Trophoblast cell (in vitro differentiated cells and primary cell): ENCODE measurements at regions not wholly inside any gene's neighbourhood (a gene's known extent, or its start where the extent isn't known, plus 50 kb on each side); places are given as distances from the start of the nearest gene placed in this dataset.

Source experiments
- DNase-seq, 2 donors: peaks; one replicate each; pipeline ENCODE4 v3.0.0-alpha.2; 2016
- H2AFZ ChIP-seq: 2 replicates; pipeline ENCODE4 v1.6.1; 2013; ENCODE audit warnings: low read length, moderate library complexity, mild to moderate bottlenecking; ENCODE audit not compliant: insufficient read depth, poor library complexity
- H2AK5ac ChIP-seq: 2 replicates; pipeline ENCODE4 v1.6.1; 2013; ENCODE audit warnings: mild to moderate bottlenecking, low read length
- H2BK120ac ChIP-seq: 2 replicates; pipeline ENCODE4 v1.6.1; 2013; ENCODE audit warnings: low read length, mild to moderate bottlenecking, moderate library complexity; ENCODE audit not compliant: insufficient read depth, poor library complexity
- H2BK12ac ChIP-seq: 2 replicates; pipeline ENCODE4 v1.6.1; 2013; ENCODE audit warnings: mild to moderate bottlenecking, low read length, moderate library complexity
- H2BK5ac ChIP-seq: 2 replicates; pipeline ENCODE4 v1.6.1; 2013; ENCODE audit warnings: low read length, low read depth, moderate library complexity, mild to moderate bottlenecking; ENCODE audit not compliant: poor library complexity
- H3K14ac ChIP-seq: 2 replicates; pipeline ENCODE4 v1.6.1; 2013; ENCODE audit warnings: mild to moderate bottlenecking, low read length
- H3K18ac ChIP-seq: 2 replicates; pipeline ENCODE4 v1.6.1; 2013; ENCODE audit warnings: mild to moderate bottlenecking, low read length
- H3K23ac ChIP-seq: 2 replicates; pipeline ENCODE4 v1.6.1; 2013; ENCODE audit warnings: low read length
- H3K27ac ChIP-seq: 2 replicates; pipeline ENCODE4 v1.5.1; 2013; ENCODE audit warnings: low read depth, mild to moderate bottlenecking, inconsistent platforms, low read length, moderate library complexity
- H3K27me3 ChIP-seq: 2 replicates; pipeline ENCODE4 v1.6.1; 2013; ENCODE audit warnings: inconsistent platforms, mild to moderate bottlenecking, low read length, moderate library complexity; ENCODE audit not compliant: insufficient read depth
- H3K36me3 ChIP-seq, 2 experiments: 1 replicate in 1 of 2; 2 replicates in 1 of 2; pipeline ENCODE4 v1.6.1; 2013; ENCODE audit warnings: low read length in 2 of 2, mild to moderate bottlenecking in 2 of 2, moderate library complexity in 1 of 2; ENCODE audit not compliant: insufficient read depth in 2 of 2, control insufficient read depth in 1 of 2
- H3K4ac ChIP-seq: 2 replicates; pipeline ENCODE4 v1.6.1; 2013; ENCODE audit warnings: low read depth, mild to moderate bottlenecking, low read length, moderate library complexity
- H3K4me1 ChIP-seq, 2 experiments: 1 replicate in 1 of 2; 2 replicates in 1 of 2; pipeline ENCODE4 v1.6.1; 2013; ENCODE audit warnings: low read length in 2 of 2, mild to moderate bottlenecking in 2 of 2, moderate library complexity in 1 of 2; ENCODE audit not compliant: insufficient read depth in 2 of 2, control insufficient read depth in 1 of 2
- H3K4me2 ChIP-seq: 2 replicates; pipeline ENCODE4 v1.6.1; 2013; ENCODE audit warnings: inconsistent platforms, mild to moderate bottlenecking, low read length, moderate library complexity
- H3K4me3 ChIP-seq: 2 replicates; pipeline ENCODE4 v1.5.1; 2013; ENCODE audit warnings: mild to moderate bottlenecking, low read depth, low read length, inconsistent platforms
- H3K79me1 ChIP-seq: one replicate; pipeline ENCODE4 v1.6.1; 2013; ENCODE audit warnings: low read length
- H3K79me2 ChIP-seq: 2 replicates; pipeline ENCODE4 v1.6.1; 2013; ENCODE audit warnings: low read length, mild to moderate bottlenecking; ENCODE audit not compliant: control insufficient read depth, insufficient read depth, poor library complexity
- H3K9ac ChIP-seq: 2 replicates; pipeline ENCODE4 v1.6.1; 2013; ENCODE audit warnings: mild to moderate bottlenecking, low read length
- H3K9me3 ChIP-seq: 2 replicates; pipeline ENCODE4 v1.6.1; 2013; ENCODE audit warnings: low read depth, mild to moderate bottlenecking, control low read depth, inconsistent platforms, low read length; ENCODE audit not compliant: insufficient read depth
- H4K12ac ChIP-seq: 2 replicates; pipeline ENCODE4 v1.6.1; 2013; ENCODE audit warnings: low read depth, mild to moderate bottlenecking, low read length, moderate library complexity
- H4K8ac ChIP-seq: 2 replicates; pipeline ENCODE4 v1.6.1; 2013; ENCODE audit warnings: low read depth, mild to moderate bottlenecking, low read length, moderate library complexity
- H4K91ac ChIP-seq: one replicate; pipeline ENCODE4 v1.6.1; 2013; ENCODE audit warnings: low read depth, mild to moderate bottlenecking, low read length, moderate library complexity
- WGBS: extraction: QIAGEN DNeasy Blood & Tissue Kit; methylation state at CpG from one replicate; pipeline ENCODE4 v1.1.7; 2013; ENCODE audit warnings: missing lambda C conversion rate; ENCODE audit not compliant: insufficient read length, insufficient coverage; ENCODE audit errors: extremely low coverage; 5-methylcytosine and 5-hydroxymethylcytosine counted together

DNA sequence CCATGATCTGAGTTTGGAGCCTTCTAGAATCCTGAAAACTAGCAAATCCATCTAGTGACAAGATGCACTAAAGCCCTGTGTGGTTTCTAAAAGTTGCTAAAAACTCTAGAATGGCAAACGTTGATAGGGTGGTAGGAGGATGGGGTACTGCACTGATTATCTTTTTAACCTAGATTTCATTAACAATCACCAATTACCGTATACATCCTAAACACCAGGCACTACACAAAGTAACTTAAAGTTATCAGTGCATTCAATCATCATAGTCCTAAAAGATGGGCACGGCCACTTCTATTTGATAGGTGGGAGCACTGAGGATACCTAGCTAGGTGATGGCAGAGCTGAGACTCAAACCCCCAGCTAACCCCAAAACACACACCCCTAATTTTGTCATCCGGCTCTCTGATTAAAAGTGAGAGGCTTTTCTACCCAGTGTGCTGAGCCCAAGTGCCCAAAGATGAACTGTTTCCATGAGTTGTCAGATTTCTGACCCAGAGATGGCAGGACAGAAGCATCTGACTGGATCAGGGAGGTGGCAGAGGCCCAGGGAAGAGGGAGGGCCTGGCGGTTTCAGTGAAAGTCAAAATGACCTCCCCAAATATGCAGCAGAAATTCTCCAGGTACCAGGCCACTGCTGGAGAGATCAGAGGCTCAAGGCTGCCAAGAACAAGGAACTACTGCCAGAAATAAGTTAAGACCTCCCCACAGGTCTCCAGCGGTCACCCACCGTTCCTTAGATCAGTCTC, 396.8 kb downstream of the SOX9 start:
- Histone ChIP-seq H3K9me3 (no peaks in the 10 kb centered on the region), H3K4me1 (peaks cover 7 to 18% of the 10 kb centered on the region in 2 experiments), H2BK12ac (peak overlapping the region; percentile 38), H4K8ac (no peak overlapping the region), H3K27ac (no peak overlapping the region), H3K79me1 (peaks cover 6% of the 10 kb centered on the region), H2BK120ac (peak overlapping the region; percentile 40), H3K4ac (no peak overlapping the region), H3K18ac (no peak overlapping the region), H3K79me2 (no peaks in the 10 kb centered on the region), H2AFZ (no peak overlapping the region), H3K14ac (no peak overlapping the region), H2AK5ac (no peak overlapping the region), H3K27me3 (no peaks in the 10 kb centered on the region), H3K36me3 (no peaks in the 10 kb centered on the region), H2BK5ac (no peak overlapping the region), H3K4me3 (no peak overlapping the region), H3K9ac (no peak overlapping the region), H3K4me2 (no peak overlapping the region), H4K91ac (peak overlapping the region; percentile 56), H4K12ac (no peak overlapping the region), H3K23ac (no peak overlapping the region)
- DNase-seq, result no peak
- no CpG with 5 or more reads among the region's 7 CpGs for WGBS

- Histone ChIP-seq H3K23ac (no peak overlapping the region), H3K4me3 (no peak overlapping the region), H2BK12ac (peak overlapping the region; percentile 38), H3K4me1 (peaks cover 7 to 18% of the 10 kb centered on the region in 2 experiments), H3K9ac (no peak overlapping the region), H4K12ac (no peak overlapping the region), H2BK5ac (no peak overlapping the region), H3K4me2 (no peak overlapping the region), H3K27ac (no peak overlapping the region), H3K79me1 (peaks cover 6% of the 10 kb centered on the region), H3K18ac (no peak overlapping the region), H2AFZ (peak overlapping the region; percentile 3), H3K14ac (no peak overlapping the region), H4K8ac (no peak overlapping the region), H3K36me3 (no peaks in the 10 kb centered on the region), H4K91ac (peak overlapping the region; percentile 56), H3K9me3 (no peaks in the 10 kb centered on the region), H3K79me2 (no peaks in the 10 kb centered on the region), H3K27me3 (no peaks in the 10 kb centered on the region), H2AK5ac (no peak overlapping the region), H3K4ac (no peak overlapping the region), H2BK120ac (peak overlapping the region; percentile 40)
- no CpG with 5 or more reads among the region's 9 CpGs for WGBS
- DNase-seq, result no peak
Measured at GRCh38 chr17:72518159-72518732, 397.4 kb downstream of the SOX9 start.

DNA sequence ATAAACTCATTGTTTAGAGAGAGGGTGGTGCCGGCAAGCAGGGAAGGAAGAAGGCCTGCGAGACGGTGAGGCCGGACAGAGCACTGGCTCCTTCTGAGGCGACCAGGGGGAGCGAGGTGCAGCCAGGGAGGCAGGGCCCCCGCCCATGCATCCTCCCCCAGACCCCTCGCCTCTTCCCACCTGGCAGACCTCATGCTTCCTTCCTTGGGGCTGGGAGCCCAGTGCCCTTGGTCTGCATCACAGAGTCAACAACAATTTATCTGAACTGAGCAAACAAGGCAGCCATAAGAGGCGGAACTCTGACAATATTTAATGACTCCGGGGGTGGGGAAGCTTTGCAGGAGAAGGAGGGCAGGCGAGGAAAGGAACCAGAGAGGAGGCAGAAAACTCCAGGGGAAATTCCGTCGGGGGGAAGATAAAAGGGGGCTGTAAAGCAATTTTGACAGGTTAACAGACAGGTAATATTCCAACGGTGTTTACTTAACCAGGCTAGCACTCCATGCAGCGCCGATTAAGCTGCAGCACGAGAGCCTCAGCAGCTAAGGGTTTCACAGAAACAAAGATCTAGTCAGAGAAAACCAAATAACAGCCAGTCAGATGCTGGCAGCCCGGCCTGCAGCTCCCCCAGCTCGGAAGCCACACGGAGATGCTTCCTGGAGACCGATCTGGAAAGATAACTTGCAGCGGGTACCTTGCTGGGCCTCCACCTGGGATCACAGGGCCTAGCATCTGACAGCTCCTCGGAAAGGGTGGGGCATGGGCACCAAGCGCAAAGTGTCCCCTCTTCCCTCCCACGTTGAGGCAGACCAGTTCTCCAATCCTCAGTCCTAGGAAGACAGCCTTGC, 398.2 kb downstream of the SOX9 start:
- Histone ChIP-seq H3K27ac (no peak overlapping the region), H2BK120ac (no peak overlapping the region), H3K14ac (no peak overlapping the region), H3K79me1 (peaks cover 6% of the 10 kb centered on the region), H4K91ac (no peak overlapping the region), H2BK5ac (no peak overlapping the region), H2BK12ac (no peak overlapping the region), H3K9ac (no peak overlapping the region), H3K27me3 (no peaks in the 10 kb centered on the region), H3K23ac (no peak overlapping the region), H3K9me3 (no peaks in the 10 kb centered on the region), H3K4ac (no peak overlapping the region), H2AK5ac (no peak overlapping the region), H4K8ac (no peak overlapping the region), H3K4me2 (no peak overlapping the region), H3K4me1 (peaks cover 7 to 18% of the 10 kb centered on the region in 2 experiments), H3K18ac (no peak overlapping the region), H4K12ac (no peak overlapping the region), H3K4me3 (no peak overlapping the region), H2AFZ (peak overlapping the region; percentile 3), H3K79me2 (no peaks in the 10 kb centered on the region), H3K36me3 (no peaks in the 10 kb centered on the region)
- WGBS, result no CpG with 5 or more reads among the region's 25 CpGs
- DNase-seq, result no peak

- no peak overlapping the region for H2BK12ac ChIP-seq
- no peaks in the 10 kb centered on the region for H3K9me3 ChIP-seq
- no peak overlapping the region for H4K12ac ChIP-seq
- H3K36me3 ChIP-seq, result no peaks in the 10 kb centered on the region
- no peak overlapping the region for H3K4me3 ChIP-seq
- no peaks in the 10 kb centered on the region for H3K27me3 ChIP-seq
- no peak overlapping the region for H3K18ac ChIP-seq
- peaks cover 6% of the 10 kb centered on the region for H3K79me1 ChIP-seq
- no peak overlapping the region for H2AFZ ChIP-seq
- no peaks in the 10 kb centered on the region for H3K79me2 ChIP-seq
- H2AK5ac ChIP-seq, result no peak overlapping the region
- no peak overlapping the region for H2BK120ac ChIP-seq
- no peak overlapping the region for H3K14ac ChIP-seq
- no CpG with 5 or more reads among the region's 6 CpGs for WGBS
- H3K9ac ChIP-seq, result no peak overlapping the region
- no peak overlapping the region for H3K27ac ChIP-seq
- DNase-seq, result no peak
- H3K4ac ChIP-seq, result no peak overlapping the region
- H2BK5ac ChIP-seq, result no peak overlapping the region
- peaks cover 7 to 18% of the 10 kb centered on the region in 2 experiments for H3K4me1 ChIP-seq
- no peak overlapping the region for H4K8ac ChIP-seq
- H3K23ac ChIP-seq, result no peak overlapping the region
- no peak overlapping the region for H4K91ac ChIP-seq
- no peak overlapping the region for H3K4me2 ChIP-seq
Measured at GRCh38 chr17:72519598-72519936, 398.7 kb downstream of the SOX9 start.
